GF-D8 (cell line): ENCODE measurements at regions not wholly inside any gene's neighbourhood (a gene's known extent, or its start where the extent isn't known, plus 50 kb on each side); places are given as distances from the start of the nearest gene placed in this dataset.
"Not testable (repeated sequence)": the region's sequence is repeated elsewhere in the genome, so short reads cannot be mapped to it uniquely, and the experiment has no call there.

Source experiments
- DNase-seq: peaks from one replicate; lab custom pipeline; 2025; lab: John Stamatoyannopoulos, UW

DNA sequence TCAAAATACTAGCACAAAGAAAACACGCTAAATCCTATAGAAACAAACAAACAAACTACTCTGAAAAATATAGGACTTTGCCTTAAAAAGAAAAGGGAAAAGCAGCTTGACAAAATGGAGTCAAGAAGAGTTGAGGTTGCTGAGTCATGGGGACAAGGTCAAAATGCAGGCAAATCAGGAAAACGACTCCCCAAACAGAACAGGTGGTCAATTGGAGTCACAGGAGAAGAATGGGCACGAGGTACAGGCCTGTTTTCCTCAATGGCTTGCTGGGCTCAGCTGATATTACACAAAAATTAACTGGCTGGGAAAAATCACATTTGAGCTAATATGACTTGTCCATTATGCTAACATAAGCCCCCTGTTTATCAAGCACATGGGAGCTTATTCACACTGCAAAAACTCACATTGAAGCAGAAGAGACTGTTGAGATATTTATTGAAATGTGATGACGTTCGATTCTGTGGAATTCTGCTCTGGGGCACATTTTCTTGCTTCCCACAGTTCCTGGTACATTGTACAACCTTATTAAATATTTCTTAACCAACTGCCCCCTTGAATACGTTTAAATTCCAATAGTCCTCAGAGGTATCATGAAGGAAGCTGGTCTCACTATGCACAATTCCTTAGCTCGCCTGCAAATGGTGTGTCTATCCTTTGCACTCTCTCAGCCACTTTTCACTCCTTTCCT is 1622.1 kb downstream of the STIM2 start:
- DNase-seq, result no peak

DNA sequence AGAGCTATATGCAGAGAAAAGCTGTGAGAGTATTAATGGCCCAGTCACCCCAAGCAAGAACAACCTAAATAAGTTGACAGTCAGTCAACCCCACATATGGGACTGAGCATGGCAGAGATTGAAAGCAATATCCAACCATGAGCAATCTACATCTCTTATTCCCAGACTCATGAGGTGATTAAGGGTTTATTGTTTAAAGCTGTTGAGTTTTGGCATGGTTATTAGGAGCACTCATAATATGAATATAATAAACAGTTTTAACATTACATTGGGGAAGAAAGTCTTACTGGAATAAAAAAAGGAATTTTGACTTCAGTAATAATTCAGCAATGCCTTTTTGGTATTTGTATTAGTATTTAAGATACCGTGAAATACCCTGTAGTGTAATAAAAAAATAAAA is 1627.4 kb downstream of the STIM2 start:
- DNase-seq, result no peak

DNA sequence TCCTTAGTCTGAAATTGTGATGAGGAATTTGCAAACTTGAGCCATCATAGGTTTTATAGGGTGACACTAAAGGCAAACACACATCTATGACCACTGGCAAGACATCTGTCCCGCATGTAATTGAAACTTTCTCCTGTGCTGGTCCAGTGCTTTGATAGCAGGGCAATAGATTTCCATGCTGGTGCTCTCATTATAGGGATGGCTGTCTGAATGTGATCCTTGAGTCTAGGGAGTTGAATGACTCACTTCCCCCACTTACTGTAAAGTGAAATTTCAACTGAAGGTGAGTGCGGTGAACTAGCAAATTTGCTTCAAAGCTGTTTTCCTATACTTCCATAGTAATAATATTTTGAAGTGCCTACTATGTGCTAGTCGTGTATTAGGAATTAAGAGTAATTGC is 1630.0 kb downstream of the STIM2 start:
- no peak for DNase-seq

DNA sequence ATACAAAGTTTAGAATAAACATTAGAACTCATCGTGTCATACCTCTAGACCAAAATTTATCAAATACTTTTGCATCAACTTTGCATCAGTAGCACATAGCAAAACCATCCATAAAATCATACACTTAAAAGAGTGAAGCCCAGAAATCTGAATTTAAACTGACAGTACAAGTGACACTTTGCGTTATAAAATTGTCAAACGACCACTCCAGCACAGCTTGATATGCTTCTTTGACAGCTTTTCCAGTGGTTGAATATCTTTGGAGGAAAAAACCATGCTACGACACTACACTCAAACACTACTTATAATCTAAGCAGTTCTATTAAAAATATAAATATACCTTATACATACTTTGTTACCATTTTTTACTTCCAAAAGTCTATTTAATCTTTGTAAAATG is 1644.4 kb downstream of the STIM2 start:
- DNase-seq, result no peak

DNA sequence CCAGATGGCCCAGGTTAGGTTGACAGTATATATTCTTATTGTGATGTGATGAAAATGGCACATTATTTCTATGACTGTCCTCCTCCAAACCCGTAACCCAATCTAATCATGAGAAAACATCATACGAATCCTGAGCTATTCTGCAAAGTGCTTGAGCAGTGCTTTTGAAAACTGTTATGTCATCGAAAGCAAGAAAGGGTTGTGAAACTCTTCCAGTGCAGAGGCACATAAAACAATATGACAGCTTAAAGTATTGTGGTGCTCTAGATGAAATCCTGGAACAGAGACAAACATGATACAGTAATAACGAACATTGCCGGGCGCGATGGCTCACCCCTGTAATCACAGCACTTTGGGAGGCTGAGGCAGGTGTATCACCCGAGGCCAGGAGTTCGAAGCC is 1648.0 kb downstream of the STIM2 start:
- DNase-seq, result no peak

DNA sequence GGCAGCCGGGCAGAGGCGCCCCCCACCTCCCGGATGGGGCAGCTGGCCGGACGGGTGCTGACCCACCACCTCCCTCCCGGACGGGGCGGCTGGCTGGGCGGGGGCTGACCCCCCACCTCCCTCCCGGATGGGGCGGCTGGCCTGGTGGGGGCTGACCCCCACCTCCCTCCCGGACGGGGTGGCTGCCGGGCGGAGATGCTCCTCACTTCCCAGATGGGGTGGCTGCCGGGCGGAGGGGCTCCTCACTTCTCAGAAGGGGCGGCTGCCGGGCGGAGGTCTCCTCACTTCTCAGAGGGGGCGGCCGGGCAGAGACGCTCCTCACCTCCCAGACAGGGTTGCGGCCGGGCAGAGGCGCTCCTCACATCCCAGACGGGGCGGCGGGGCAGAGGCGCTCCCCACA is 1654.1 kb downstream of the STIM2 start:
- not testable (repeated sequence) for DNase-seq

DNA sequence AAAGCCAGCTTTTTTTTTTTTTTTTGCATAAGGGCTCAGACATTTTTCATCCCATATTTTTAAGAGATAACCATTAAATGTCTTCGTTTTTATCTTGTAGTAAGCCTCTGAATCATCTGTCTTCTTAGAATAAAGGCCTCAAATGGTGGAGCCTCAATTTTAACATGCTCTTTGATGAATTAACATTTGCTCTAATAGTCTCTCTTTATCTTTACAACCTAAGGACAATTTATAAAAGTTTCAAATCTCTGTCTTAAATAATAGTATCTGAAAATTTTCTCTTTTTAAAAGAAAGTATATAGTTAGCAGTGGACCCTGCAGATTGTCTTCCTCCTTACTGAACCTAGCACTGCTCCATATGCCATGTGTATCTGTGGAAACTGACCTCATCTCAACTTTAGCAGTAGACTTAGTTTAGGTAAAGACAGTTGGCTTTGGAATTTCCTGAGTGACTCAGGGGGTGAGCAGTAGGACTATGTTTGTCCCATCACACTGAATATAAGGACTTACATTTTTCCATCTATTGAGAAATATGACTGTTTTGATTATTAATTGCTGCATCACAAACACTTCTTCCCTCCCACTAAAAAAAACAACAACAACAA is 1658.0 kb downstream of the STIM2 start:
- no peak for DNase-seq

DNA sequence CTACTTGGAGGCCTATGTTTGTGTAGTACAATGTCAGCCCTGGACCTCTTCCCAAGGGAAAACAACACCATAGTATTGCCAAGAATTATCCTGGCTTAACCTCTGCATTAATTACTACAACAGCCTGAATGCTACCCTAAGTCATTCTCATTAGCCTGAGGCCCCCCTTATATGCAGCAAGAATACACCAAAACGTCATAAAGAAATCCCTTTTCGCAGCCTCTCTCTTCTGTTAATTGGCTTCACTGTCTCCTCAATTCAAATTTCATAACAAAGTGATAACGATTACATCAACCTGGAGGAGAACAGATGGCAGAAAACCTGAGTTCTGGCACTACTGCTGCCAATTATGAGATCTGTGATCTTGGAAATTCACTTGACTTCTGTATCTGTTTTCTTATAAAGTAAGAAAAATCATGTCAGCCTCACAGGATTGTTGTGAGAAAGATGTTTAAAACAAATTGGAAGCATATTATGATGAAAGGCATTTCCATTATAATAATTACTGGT is 1663.1 kb downstream of the STIM2 start:
- no peak for DNase-seq

DNA sequence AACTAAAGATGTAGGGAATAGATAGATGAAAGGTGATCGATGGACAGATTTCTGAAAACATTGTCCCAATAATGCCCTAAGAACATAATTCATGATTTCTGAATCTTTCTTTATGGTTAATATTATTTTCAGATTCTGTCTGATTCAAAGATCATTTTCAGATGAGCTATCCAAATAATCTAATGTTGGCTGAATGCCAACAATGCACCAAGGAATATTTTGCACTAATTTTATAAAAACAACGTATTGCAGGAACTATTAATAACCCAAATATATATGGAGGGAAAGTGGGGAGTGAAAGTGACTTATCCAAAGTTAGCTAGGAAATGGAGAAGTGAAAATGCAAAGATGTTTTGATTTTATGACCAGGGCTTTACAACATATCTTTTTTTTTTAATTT is 1675.5 kb downstream of the STIM2 start:
- no peak for DNase-seq

DNA sequence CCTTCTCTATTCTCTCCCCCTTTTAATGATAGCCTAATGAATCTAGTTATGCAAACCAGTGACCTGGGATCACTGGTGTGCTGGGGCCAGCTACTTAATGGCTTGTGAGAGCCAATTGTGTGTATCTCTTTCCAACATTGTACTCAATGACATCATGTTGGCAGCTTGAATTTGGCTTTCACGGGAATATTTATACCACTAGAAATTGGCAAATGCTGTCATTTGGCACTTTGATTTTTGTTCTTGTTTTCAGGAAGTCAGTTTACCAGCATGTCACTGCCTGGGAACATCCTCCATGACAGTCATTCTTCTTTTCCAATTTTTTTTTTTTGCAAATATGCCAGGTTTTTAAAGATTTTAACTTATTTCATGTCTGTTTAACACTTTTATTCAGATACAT is 1685.3 kb downstream of the STIM2 start:
- DNase-seq, result no peak

DNA sequence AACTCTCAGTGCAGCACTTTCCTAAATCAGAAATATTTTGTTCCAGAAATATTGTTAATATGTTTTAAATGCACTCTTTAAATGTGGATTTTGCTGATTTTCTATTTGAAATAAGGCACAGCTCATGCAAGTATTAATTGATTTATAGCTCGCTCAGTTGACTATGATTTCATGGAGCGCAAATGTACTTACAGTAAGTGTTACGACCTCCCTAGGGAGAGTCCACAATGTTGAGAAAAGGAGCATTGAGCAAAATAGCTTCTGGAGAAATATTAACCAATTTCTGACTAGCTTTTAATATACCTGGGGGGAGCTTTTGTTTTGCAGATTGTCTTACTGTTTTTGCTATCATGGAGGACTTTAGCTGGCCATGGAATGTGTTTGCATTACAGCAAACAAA is 1687.5 kb downstream of the STIM2 start:
- no peak for DNase-seq

DNA sequence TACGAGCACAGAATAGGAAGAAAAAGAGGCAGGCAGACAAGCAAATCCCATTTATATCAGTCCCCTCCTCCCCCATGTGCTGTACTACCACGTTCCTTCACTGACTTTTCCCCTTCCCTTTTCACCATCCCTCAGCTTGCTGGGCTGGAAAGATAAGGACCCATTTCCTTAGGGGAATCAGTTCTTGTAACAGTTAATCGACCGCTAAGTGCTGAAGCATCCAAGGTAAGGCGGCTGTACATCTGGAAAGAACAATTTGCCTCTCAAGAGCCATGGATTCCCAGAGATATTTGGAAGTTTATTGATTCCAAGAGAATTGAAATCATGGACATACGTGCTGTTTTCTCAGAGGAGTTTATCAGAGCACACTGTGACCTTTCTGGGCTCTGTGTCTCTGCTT is 1688.0 kb downstream of the STIM2 start:
- DNase-seq, result no peak

DNA sequence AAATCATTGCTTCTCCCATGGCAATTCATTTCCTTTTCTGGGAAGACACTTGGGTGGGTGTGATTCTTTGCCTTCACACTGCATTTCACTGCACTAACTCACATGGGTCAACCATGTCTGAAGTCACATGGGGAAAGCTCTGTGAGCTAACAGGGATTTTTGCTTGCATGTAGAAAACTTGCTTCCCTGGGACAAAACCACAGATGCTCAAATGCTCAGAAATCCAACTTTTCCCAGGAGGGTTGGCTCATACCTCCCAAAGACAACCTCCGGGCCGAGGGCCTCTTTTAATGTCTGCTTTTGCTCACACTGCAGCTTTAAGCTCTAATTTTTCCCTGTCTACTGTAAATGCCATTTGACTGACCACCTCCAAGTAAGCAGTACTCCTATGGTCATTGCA is 1695.2 kb downstream of the STIM2 start:
- DNase-seq, result no peak

DNA sequence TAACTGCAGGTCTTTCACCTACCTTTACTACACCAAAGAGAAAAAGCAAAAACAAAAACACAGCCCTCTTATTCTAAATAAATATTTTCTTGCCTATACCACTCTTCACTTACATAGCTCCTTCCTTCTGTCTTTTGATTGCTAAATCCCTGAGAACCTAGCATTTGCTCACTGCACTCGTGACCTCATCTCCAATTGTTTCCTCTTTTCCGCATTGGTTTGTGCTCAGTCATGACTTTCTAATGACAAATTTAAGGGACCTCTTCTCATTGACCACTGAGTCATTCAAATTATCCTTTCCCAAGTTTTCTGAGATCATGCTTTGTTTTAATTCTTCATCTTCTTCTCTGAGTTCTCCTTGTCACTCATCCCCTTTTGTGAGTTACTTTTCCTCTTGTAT is 1697.1 kb downstream of the STIM2 start:
- no peak for DNase-seq

DNA sequence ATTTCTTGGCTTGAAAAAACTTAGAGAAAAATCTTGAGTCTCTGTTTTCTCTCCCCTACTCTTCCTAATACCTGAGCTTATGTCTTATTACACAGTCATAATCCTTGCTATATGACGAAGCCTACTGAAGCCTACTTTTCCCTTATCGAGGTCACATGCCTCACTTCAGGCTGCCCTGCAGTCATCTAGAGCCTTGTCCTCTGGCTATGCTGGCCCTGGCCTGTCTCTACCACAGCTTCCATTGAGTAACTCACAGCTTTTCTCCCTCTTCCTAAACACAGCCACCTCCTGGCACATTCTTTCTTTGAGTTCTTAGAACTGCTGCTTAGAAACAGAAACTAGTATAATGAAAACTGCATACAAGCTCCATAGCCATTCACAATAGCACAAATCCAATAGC is 1698.3 kb downstream of the STIM2 start:
- no peak for DNase-seq

DNA sequence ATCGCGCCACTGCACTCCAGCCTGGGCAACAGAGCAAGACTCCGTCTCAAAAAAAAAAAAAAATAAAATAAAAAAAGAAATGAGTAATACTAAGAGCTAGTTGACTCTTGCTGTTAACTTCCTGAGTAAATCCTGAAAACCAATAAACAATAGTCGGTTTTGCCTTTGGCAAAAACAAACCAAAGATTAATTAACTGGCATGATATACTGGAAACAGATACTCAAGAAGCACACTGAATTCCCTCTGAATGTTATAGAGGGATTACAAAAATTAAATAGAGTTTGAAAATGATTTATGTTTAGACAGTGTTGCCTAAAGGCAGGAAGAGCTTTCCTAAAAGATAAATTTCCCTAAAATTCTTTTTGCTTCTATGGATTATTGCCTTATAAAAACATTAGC is 1702.3 kb downstream of the STIM2 start:
- DNase-seq, result no peak

DNA sequence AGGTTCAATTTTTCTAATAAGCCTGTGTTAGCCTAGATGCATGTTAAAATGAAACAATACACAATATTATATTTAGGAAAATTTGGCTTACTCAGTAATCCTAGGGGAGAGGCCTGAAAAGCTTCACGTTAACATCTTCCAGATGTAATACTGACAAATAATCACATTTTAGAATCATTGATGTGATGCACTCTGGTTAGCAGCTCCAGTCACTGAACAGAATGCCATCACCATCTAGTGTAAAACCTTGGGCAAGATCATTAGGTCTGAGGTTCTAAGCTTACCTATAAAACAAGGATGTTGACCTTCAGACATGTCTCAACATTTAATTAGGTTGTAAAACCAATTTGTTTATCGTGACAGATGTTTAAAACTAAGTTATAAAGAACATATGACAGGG is 1704.8 kb downstream of the STIM2 start:
- no peak for DNase-seq

DNA sequence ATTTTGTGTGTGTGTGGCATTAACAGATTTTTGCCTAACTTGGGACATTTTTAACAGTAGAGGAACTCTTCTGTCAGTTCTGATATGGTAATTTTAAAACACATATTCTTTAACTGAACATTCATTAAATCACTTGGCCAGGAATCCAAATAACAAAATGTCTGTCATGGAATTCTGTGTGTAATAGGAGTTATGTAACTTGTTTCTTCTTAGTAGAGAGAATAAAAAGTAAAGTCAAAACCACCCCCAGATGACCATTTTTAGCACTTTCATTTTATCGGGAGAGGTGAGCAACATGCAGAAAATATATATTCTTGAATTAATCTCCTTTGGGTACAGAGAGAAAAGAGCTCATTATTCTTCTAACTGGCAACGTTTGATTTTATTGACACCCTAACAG is 1740.3 kb downstream of the STIM2 start:
- DNase-seq, result no peak

DNA sequence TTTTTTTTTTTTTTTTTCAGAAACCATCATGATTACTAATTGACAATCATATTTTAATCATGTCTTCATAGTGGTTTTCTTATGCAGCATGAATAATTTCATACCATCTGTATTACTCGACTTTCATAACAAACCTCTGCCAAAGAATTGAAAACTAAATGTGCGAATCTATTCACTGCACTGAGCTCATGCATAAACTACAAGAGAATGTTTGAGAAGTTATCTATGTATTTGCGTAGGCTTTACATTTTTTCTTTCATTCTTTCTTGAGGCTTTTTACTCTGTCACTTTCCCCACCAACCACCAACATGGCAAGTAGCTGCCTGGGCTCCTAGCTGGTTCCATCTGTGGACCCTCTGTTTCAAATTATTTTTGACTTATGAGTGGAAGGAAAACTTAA is 1761.0 kb downstream of the STIM2 start:
- DNase-seq, result no peak

DNA sequence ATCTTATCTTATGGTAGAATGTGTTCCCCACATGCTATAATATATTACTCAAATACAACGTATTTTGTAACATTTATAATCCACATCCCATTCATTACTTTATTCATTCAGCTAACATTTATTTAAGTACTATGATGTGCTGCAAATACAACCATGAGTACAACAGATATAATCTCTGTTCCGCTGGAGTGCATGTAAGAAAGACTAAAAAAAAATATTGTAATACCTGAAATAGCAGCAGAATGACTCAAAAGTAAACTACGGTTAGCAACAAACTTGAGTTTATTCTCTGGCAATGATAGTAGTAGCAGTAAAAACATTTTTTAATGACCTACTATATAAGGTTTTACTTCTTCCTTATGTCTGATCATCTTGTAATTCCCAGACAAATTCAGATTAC is 1776.3 kb downstream of the STIM2 start:
- no peak for DNase-seq

DNA sequence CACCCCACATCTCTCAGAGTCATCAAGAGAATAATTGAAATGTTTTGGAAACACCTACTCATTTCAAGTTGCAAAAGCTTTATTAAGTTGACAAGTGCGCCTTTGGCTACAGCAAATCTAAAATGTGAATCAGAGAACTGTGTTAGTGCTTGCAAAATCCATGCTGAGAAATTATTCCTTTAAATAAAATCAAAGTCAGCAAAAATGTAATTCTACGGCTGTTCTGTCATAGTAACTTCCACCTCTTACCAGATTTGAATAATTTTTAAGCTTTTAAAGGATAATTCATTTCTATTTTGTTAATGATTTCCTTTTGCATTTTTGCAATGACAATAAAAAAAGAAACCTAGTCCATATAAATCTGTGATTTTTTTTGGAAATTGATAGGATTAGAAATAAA is 1779.1 kb downstream of the STIM2 start:
- no peak for DNase-seq

DNA sequence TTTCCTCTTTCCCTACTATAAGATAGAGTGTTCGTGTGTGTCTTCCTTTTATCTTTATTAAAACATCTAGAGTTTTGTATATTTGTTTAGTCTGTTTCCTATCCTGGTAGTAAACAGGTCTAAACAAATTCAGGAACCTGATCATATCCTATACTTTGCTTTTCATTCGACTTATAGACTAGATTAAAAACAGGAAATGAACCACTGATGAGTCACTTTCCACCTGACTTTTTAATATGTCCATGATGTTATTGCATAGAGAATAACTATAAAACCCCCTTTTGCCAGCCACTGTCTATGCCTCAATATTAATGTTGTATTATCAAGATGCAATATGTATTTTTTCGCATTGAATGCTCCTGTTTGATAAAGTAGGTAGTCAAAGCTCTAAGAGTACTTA is 1794.0 kb downstream of the STIM2 start:
- no peak for DNase-seq

DNA sequence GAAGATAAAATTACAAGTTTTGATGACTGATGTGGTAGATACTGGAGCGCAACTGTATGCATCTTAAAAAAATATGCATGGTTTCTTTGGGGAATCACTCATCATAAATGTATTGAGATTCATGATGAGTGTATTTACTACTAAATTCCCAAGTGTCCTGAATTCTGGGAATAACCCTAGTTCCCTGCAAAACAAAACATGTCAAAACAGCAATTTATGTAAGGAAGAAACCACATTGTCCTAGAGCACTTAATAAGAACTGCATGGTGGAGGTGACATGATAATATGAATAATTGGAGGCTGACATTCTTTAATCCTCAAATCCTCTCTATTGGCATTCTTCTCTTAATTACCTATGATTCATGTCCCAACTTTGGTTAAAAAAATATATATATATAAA is 1804.7 kb downstream of the STIM2 start:
- DNase-seq, result no peak

DNA sequence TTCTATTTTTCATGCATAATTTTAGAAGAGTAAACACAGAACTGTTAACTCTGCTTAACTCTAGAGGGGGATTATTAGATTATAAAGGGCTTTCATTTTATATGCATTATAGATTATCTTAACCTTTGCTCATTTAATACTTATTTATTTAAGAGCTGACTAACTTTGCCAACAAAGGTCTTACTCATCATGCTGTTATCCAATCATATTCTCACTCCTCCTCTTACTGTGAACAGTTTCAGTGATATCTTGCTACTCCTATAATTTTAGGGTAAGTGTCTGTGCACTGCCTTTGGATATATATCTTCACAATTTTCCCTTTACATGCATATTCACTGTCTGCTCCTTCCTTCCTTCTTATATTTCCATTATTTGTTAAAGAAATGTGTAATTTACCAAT is 1814.9 kb downstream of the STIM2 start:
- no peak for DNase-seq
